Limb (tissue), 2 donors: ENCODE measurements at regions not wholly inside any gene's neighbourhood (a gene's known extent, or its start where the extent isn't known, plus 50 kb on each side); places are given as distances from the start of the nearest gene placed in this dataset.
"Not testable (repeated sequence)": the region's sequence is repeated elsewhere in the genome, so short reads cannot be mapped to it uniquely, and the experiment has no call there.

Source experiments
- DNase-seq, 2 donors: peaks; one replicate each; pipeline ENCODE4 v3.0.0-alpha.2; 2016; ENCODE audit errors: extremely low spot score in 2 of 2

- DNase-seq: no peak
Observed at GRCh38 chr7:86372262-86372661, 271.4 kb upstream of the GRM3 start.

GRCh38 chr7:86366946-86367345 lies 276.8 kb upstream of the GRM3 start:
- DNase-seq: no peak

- not testable (repeated sequence) for DNase-seq
Observed at GRCh38 chr7:86340407-86340806, 303.3 kb upstream of the GRM3 start.

GRCh38 chr7:86339051-86339450 lies 304.7 kb upstream of the GRM3 start:
- DNase-seq: no peak

- no peak for DNase-seq
Observed at GRCh38 chr7:86328801-86329433, 314.8 kb upstream of the GRM3 start.

GRCh38 chr7:86326847-86327246 lies 316.9 kb upstream of the GRM3 start:
- DNase-seq: no peak

- no peak for DNase-seq
Observed at GRCh38 chr7:86320889-86321288, 322.8 kb upstream of the GRM3 start.

GRCh38 chr7:86320341-86320740 lies 323.4 kb upstream of the GRM3 start:
- no peak for DNase-seq

GRCh38 chr7:86313842-86314241 lies 329.9 kb upstream of the GRM3 start:
- no peak for DNase-seq

- no peak for DNase-seq
Observed at GRCh38 chr7:86301301-86301700, 342.4 kb upstream of the GRM3 start.

- DNase-seq: peak in 1 of 2 donors; percentile 21
Observed at GRCh38 chr7:86295526-86295925, 348.2 kb upstream of the GRM3 start.

GRCh38 chr7:86282014-86282682 lies 361.6 kb upstream of the GRM3 start:
- DNase-seq: peak in 1 of 2 donors; percentile 27

- DNase-seq: no peak
Observed at GRCh38 chr7:86280150-86280549, 363.6 kb upstream of the GRM3 start.

- DNase-seq: no peak
Observed at GRCh38 chr7:86262781-86263180, 380.9 kb upstream of the GRM3 start.

GRCh38 chr7:86257894-86258293 lies 385.8 kb upstream of the GRM3 start:
- no peak for DNase-seq

GRCh38 chr7:86252406-86252805 lies 391.3 kb upstream of the GRM3 start:
- DNase-seq: no peak

GRCh38 chr7:86248977-86249376 lies 394.7 kb upstream of the GRM3 start:
- DNase-seq: no peak

GRCh38 chr7:86243171-86243570 lies 400.5 kb upstream of the GRM3 start:
- DNase-seq: no peak

GRCh38 chr7:86226191-86226590 lies 417.5 kb upstream of the GRM3 start:
- no peak for DNase-seq

GRCh38 chr7:86222806-86223205 lies 420.9 kb upstream of the GRM3 start:
- no peak for DNase-seq

- DNase-seq: no peak
Observed at GRCh38 chr7:86214734-86215133, 429.0 kb upstream of the GRM3 start.

GRCh38 chr7:86212976-86213375 lies 430.7 kb upstream of the GRM3 start:
- DNase-seq: no peak

- DNase-seq: no peak
Observed at GRCh38 chr7:86209036-86209435, 434.7 kb upstream of the GRM3 start.
